ENCODE measurements at regions not wholly inside any gene's neighbourhood (a gene's known extent, or its start where the extent isn't known, plus 50 kb on each side); places are given as distances from the start of the nearest gene placed in this dataset.

- no peak overlapping the region for H3K4me2 ChIP-seq (replicated peaks; ENCODE audit: extremely low read depth, low read length, poor library complexity, severe bottlenecking)
- no peak overlapping the region for H3K27ac Mint-ChIP-seq
- no peaks in the 10 kb centered on the region for H3K4me1 Mint-ChIP-seq
- no peak for TF ChIP-seq CTCF (IDR thresholded peaks at IDR 0.05)
- H3K79me2 ChIP-seq (ENCODE audit: insufficient read depth, low read length), result no peaks in the 10 kb centered on the region
- H3K9ac ChIP-seq (ENCODE audit: insufficient read depth, low read length, poor library complexity, severe bottlenecking), result no peak overlapping the region
- peaks cover 0 to 1% (median 0%) of the 10 kb centered on the region in 3 donors for H3K27me3 Mint-ChIP-seq (ENCODE audit: low read depth in 3 of 3)
- no peak overlapping the region for H3K4me3 Mint-ChIP-seq
- 93% methylated on average over 4 of the region's 5 CpGs for WGBS (ENCODE audit: insufficient coverage)
- H3K4me1 ChIP-seq (ENCODE audit: control insufficient read depth in 1 of 2, insufficient read depth in 2 of 2, low read length in 2 of 2), result no peaks in the 10 kb centered on the region
- H3K36me3 ChIP-seq (replicated peaks in 1 of 2; ENCODE audit: control insufficient read depth in 1 of 2, insufficient read depth in 2 of 2, low read length in 2 of 2), result no peaks in the 10 kb centered on the region
- no peak overlapping the region for H3K27ac ChIP-seq (ENCODE audit: low read depth in 1 of 2, low read length in 2 of 2)
- no peaks in the 10 kb centered on the region for H3K9me3 ChIP-seq (replicated peaks in 1 of 2; ENCODE audit: control insufficient read depth in 1 of 2, insufficient read depth in 1 of 2, low read length in 2 of 2)
- H2AFZ ChIP-seq (ENCODE audit: insufficient read depth, low read depth, low read length, poor library complexity, severe bottlenecking), result no peak overlapping the region
- H3K4me3 ChIP-seq (replicated peaks in 1 of 3; ENCODE audit: low read depth in 2 of 3, low read length in 3 of 3), result no peak overlapping the region
- no peaks in the 10 kb centered on the region for H4K20me1 ChIP-seq (ENCODE audit: insufficient read depth, low read length)
- intact Hi-C loops (cut with micrococcal nuclease), result no loop called here
- H3K9me3 Mint-ChIP-seq, result peaks cover 0 to 3% (median 0%) of the 10 kb centered on the region in 7 donors
- H3K36me3 Mint-ChIP-seq, result no peaks in the 10 kb centered on the region
- no peaks in the 10 kb centered on the region for H3K27me3 ChIP-seq (ENCODE audit: control insufficient read depth in 2 of 2, insufficient read depth in 2 of 2, low read length in 2 of 2)
- no peak for DNase-seq
Measured at GRCh38 chr3:68060910-68061309, 406.5 kb upstream of the SUCLG2 start.

DNA sequence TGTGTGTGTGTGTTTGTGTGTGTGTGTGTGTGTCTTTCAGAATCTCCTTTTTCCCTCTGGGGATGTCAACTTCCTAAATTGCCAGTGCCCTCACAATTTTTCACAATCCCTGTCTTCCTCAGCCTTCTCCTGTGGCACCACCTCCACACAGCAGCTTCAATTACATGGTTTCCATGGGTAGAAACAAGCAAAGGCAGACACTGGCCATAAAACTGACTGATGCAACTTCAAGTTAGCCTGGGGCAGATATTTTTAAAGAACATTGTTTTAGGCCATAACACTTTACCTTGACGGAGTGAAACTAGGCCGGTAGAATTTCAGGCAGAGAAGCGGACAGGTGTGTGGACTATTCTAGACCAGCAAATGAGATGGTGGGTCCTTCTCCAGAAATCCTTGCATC, 405.8 kb upstream of the SUCLG2 start:
- TF ChIP-seq CTCF (IDR thresholded peaks at IDR 0.05), result no peak
- intact Hi-C loops (cut with micrococcal nuclease), result no loop called here
- no peak overlapping the region for H3K9ac ChIP-seq (ENCODE audit: insufficient read depth, low read length, poor library complexity, severe bottlenecking)
- H3K4me1 ChIP-seq (ENCODE audit: control insufficient read depth in 1 of 2, insufficient read depth in 2 of 2, low read length in 2 of 2), result no peaks in the 10 kb centered on the region
- no peaks in the 10 kb centered on the region for H4K20me1 ChIP-seq (ENCODE audit: insufficient read depth, low read length)
- H3K27me3 ChIP-seq (ENCODE audit: control insufficient read depth in 2 of 2, insufficient read depth in 2 of 2, low read length in 2 of 2), result no peaks in the 10 kb centered on the region
- DNase-seq, result no peak
- Mint-ChIP-seq H3K36me3 (no peaks in the 10 kb centered on the region), H3K9me3 (peaks cover 0 to 3% (median 0%) of the 10 kb centered on the region in 7 donors), H3K27me3 (ENCODE audit: low read depth in 3 of 3) (peaks cover 0 to 1% (median 0%) of the 10 kb centered on the region in 3 donors), H3K4me1 (no peaks in the 10 kb centered on the region), H3K27ac (no peak overlapping the region), H3K4me3 (no peak overlapping the region)
- H3K27ac ChIP-seq (ENCODE audit: low read depth in 1 of 2, low read length in 2 of 2), result no peak overlapping the region
- no peak overlapping the region for H3K4me2 ChIP-seq (replicated peaks; ENCODE audit: extremely low read depth, low read length, poor library complexity, severe bottlenecking)
- no peaks in the 10 kb centered on the region for H3K36me3 ChIP-seq (replicated peaks in 1 of 2; ENCODE audit: control insufficient read depth in 1 of 2, insufficient read depth in 2 of 2, low read length in 2 of 2)
- no peak overlapping the region for H3K4me3 ChIP-seq (replicated peaks in 1 of 3; ENCODE audit: low read depth in 2 of 3, low read length in 3 of 3)
- 93% methylated on average over 2 of the region's 3 CpGs for WGBS (ENCODE audit: insufficient coverage)
- no peak overlapping the region for H2AFZ ChIP-seq (ENCODE audit: insufficient read depth, low read depth, low read length, poor library complexity, severe bottlenecking)
- no peaks in the 10 kb centered on the region for H3K9me3 ChIP-seq (replicated peaks in 1 of 2; ENCODE audit: control insufficient read depth in 1 of 2, insufficient read depth in 1 of 2, low read length in 2 of 2)
- no peaks in the 10 kb centered on the region for H3K79me2 ChIP-seq (ENCODE audit: insufficient read depth, low read length)
